VCaP (cell line): ENCODE measurements at regions not wholly inside any gene's neighbourhood (a gene's known extent, or its start where the extent isn't known, plus 50 kb on each side); places are given as distances from the start of the nearest gene placed in this dataset.
A peak's percentile ranks its signal among the peaks of the same experiment; 100 is the strongest.
"Not testable (repeated sequence)": the region's sequence is repeated elsewhere in the genome, so short reads cannot be mapped to it uniquely, and the experiment has no call there.

Experiments used
- H3K27ac ChIP-seq: fragments of 450-650 bp; 2 replicates; pipeline ENCODE4 v1.5.1; 2017
- TF ChIP-seq, protein P1 (sequence below): fragments of 450-650 bp; conservative IDR thresholded peaks from 2 replicates; pipeline ENCODE4 v1.5.1; 2017; ENCODE audit warnings: mild to moderate bottlenecking, moderate library complexity

DNA sequence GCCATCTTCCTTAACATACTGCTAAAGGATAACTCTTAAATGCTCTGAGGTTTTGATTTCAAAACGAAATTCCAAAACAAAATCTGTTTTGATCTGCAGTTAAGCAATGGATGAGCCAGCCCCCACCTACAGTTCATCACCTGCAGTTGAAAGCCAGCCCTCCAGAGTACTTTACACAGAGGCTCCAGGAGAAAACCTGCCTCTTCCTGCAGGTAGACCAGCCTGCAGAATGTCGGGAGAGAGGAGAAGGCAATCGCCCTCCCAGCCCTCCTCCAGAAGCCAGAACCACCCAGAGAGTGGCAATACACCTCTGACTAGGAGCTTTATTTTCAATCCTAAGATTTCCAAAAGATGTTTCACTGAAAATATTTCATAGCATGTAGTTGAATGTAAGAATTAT is 798.1 kb downstream of the GATA3 start:
- TF ChIP-seq, protein P1, sequence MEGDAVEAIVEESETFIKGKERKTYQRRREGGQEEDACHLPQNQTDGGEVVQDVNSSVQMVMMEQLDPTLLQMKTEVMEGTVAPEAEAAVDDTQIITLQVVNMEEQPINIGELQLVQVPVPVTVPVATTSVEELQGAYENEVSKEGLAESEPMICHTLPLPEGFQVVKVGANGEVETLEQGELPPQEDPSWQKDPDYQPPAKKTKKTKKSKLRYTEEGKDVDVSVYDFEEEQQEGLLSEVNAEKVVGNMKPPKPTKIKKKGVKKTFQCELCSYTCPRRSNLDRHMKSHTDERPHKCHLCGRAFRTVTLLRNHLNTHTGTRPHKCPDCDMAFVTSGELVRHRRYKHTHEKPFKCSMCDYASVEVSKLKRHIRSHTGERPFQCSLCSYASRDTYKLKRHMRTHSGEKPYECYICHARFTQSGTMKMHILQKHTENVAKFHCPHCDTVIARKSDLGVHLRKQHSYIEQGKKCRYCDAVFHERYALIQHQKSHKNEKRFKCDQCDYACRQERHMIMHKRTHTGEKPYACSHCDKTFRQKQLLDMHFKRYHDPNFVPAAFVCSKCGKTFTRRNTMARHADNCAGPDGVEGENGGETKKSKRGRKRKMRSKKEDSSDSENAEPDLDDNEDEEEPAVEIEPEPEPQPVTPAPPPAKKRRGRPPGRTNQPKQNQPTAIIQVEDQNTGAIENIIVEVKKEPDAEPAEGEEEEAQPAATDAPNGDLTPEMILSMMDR = no peak
- H3K27ac ChIP-seq = no peak overlapping the region

DNA sequence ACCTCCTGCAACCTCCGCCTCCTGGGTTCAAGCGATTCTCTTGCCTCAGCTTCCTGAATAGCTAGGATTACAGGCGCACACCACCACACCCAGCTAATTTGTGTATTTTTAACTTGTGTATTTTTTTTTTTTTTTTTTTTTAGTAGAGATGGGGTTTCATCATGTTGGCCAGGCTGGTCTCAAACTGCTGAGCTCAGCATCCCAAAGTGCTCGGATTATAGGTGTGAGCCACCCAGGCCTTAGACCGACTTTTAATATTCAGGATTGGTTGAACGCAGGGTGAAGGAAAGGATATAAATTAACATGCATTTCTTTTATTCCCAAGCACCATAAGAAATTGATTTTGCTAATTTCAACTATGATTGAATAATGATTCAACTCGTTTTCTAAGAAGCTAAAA is 798.6 kb downstream of the GATA3 start:
- no peak overlapping the region for H3K27ac ChIP-seq
- TF ChIP-seq, protein P1 = no peak

DNA sequence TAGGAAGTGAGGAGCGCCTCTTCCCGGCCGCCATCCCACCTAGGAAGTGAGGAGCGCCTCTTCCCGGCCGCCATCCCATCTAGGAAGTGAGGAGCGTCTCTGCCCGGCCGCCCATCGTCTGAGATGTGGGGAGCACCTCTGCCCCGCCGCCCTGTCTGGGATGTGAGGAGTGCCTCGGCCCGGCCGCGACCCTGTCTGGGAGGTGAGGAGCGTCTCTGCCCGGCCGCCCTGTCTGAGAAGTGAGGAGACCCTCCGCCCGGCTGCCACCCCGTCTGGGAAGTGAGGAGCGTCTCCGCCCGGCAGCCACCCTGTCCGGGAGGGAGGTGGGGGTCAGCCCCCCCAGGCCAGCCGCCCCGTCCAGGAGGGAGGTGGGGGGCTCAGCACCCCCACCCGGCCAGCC is 814.4 kb downstream of the GATA3 start:
- H3K27ac ChIP-seq = not testable (repeated sequence)

DNA sequence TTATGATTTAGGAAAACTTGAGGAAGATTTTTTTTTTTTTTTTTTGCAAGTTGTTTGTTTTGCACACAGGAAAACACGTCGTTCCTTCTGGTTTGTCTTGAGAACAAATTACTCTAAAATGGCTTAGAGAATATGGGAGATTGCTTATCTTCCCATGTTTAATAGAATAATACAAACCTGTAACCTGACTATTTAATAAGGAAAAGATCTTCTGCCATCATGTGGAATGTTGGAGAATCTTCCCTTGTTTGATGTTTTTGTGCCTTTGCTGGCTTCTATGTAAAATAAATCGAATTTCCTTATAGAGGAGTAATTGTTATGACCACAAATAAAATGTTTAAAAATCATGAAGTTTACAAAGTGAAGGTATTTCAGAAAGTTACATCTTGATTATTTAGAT is 818.8 kb downstream of the GATA3 start:
- TF ChIP-seq, protein P1 = peak; percentile 75
- peak overlapping the region; percentile 43; the same call in 1 of the 2 replicates for H3K27ac ChIP-seq

DNA sequence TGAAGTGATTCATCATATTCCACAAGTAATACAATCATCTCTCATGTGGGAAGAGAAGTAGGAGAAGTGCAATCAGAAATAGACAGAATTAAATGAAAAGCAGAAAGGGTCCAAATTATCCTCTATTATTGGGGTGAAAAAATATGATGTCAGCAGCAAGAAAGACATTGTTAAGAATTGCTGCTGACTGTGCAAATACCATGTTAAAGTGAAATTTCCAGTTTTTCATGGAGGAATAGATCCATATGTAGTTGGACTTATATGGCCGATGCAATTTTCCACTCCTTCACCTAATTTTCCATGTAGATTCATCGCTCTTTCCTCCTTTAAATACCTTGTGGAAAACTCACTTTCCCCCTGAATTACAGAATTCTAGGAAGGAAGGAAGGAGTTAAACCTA is 819.8 kb downstream of the GATA3 start:
- no peak overlapping the region for H3K27ac ChIP-seq
- TF ChIP-seq, protein P1 = no peak

DNA sequence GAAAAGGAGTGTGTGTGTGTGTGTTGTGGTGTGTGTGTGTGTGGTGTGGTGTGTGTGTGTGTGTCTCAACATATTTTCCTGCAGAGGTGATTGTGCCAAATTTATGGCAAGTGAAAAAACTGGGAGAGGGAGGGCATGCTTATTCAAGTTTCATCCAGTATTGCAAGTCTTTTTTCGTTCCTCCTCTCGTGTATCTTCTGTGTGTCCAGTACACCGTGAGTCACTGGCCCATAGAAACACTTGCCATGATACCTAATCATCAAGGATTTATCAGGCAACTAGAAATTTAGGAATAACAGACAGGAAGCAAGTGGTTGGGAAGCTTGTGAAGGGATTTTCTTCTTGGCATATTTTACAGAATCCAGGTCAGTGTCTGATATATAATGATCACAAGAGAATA is 820.5 kb downstream of the GATA3 start:
- TF ChIP-seq, protein P1 = no peak
- H3K27ac ChIP-seq = no peak overlapping the region

DNA sequence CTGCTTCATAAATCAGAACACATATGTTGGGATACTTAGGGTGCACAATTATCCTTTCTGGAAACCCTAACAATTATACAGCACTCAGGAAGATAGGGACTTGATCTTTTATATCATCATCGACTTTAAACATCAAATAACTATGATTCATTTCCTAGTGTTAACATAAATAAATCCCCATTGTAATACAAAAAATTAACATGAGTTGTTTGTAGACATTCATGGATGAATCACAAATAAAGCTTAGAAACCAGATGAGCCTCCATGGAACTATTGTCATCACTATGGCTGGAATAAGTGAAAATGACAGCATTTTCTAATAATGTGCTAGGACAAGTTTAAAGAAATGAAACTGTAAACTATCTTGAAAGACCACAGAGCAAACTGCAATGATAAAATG is 821.7 kb downstream of the GATA3 start:
- H3K27ac ChIP-seq = no peak overlapping the region
- TF ChIP-seq, protein P1 = no peak

DNA sequence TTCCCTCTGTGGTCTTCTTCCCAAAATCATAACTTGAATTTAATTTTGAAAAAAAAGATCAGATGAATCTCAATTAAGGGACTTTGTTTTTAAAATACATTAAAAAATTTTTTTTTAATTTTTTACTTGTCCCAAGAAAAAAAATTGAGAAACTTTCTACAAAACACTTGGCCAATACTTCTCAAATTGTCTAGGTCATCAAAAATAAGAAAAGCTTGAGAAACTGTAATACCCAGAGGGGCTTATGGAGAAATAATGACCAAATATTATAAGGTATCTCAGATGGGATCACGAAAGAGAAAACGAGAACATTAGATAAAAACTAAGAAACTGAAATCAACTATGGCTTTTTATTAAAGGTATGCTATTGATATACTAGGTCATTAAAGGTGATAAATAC is 835.0 kb downstream of the GATA3 start:
- H3K27ac ChIP-seq = no peak overlapping the region
- TF ChIP-seq, protein P1 = no peak
